GM10266 (cell line): ENCODE measurements at regions not wholly inside any gene's neighbourhood (a gene's known extent, or its start where the extent isn't known, plus 50 kb on each side); places are given as distances from the start of the nearest gene placed in this dataset.

Source experiments
- DNase-seq: peaks from one replicate; pipeline ENCODE4 v3.0.0; 2012; ENCODE audit errors: extremely low spot score
- CTCF ChIP-seq: IDR thresholded peaks from 2 replicates; pipeline ENCODE4 v1.5.1; 2012; ENCODE audit warnings: mild to moderate bottlenecking, low read depth; ENCODE audit not compliant: control insufficient read depth, insufficient read depth; ENCODE audit errors: missing control alignments

- DNase-seq: no peak
Measured at GRCh38 chr10:14454206-14454605, 123.5 kb upstream of the FRMD4A start.

GRCh38 chr10:14453593-14453992, 122.9 kb upstream of the FRMD4A start:
- DNase-seq: no peak
- TF ChIP-seq CTCF: no peak

More at GRCh38 chr10:14454206-14454605, 123.5 kb upstream of the FRMD4A start:
- no peak for TF ChIP-seq CTCF

- TF ChIP-seq CTCF: no peak
- no peak for DNase-seq
Measured at GRCh38 chr10:14451341-14451740, 120.6 kb upstream of the FRMD4A start.

- TF ChIP-seq CTCF: no peak
- DNase-seq: no peak
Measured at GRCh38 chr10:14450041-14450491, 119.3 kb upstream of the FRMD4A start.

- no peak for DNase-seq
- TF ChIP-seq CTCF: no peak
Measured at GRCh38 chr10:14449293-14449815, 118.6 kb upstream of the FRMD4A start.

- no peak for DNase-seq
- TF ChIP-seq CTCF: no peak
Measured at GRCh38 chr10:14448197-14448990, 117.7 kb upstream of the FRMD4A start.

- no peak for DNase-seq
- no peak for TF ChIP-seq CTCF
Measured at GRCh38 chr10:14447094-14447839, 116.5 kb upstream of the FRMD4A start.
